HCT116 (cell line): ENCODE measurements at regions not wholly inside any gene's neighbourhood (a gene's known extent, or its start where the extent isn't known, plus 50 kb on each side); places are given as distances from the start of the nearest gene placed in this dataset.

Experiments
- ATAC-seq: fragments of 200-7000 bp; cut with Tn5 transposase; 2 replicates; pipeline ENCODE4 v1.9.1; 2020; ENCODE audit warnings: mild to moderate bottlenecking, moderate library complexity
- BruUV-seq: library from RNA; stranded (reverse); fragments of 400-500 nt; replicated peaks from 2 replicates; lab custom pipeline; 2021; lab: Mats Ljungman, UMichigan
- CTCF ChIA-PET: fragments of 300-600 bp; sonication (Branson Sonifier 250); formaldehyde crosslinking; loops from one replicate; lab custom pipeline; 2021; ENCODE audit warnings: antibody characterized with exemption; lab: Charles Lee
- POLR2A ChIA-PET: fragments of 300-600, 350-600 bp; sonication (Branson Sonifier 250); formaldehyde crosslinking; loops from one replicate; lab custom pipeline; 2021; ENCODE audit warnings: antibody characterized with exemption; lab: Charles Lee
- RAD21 ChIA-PET, 2 experiments: fragments of 300-600 bp; sonication (Branson Sonifier 250); formaldehyde crosslinking; loops; one replicate each; lab custom pipeline; 2023; ENCODE audit warnings: low total read pairs in 2 of 2; ENCODE audit not compliant: uncharacterized antibody in 2 of 2, unreplicated experiment in 2 of 2, low non-redundant PET in 1 of 2; lab: Charles Lee
- DNase-seq: peaks from one replicate; pipeline ENCODE4 v3.0.0-alpha.2; 2010; ENCODE audit warnings: low read depth, low spot score
- H2AFZ ChIP-seq: fragments of 200-600 bp; shearing (Covaris generic), sonication (generic); 2 replicates; pipeline ENCODE4 v1.6.1; 2017; ENCODE audit warnings: low read depth, mixed run types, mixed read lengths, antibody characterized with exemption, low read length; ENCODE audit not compliant: poor library complexity, severe bottlenecking
- H3K27ac ChIP-seq: 2 replicates; pipeline ENCODE4 v1.5.1; 2012; ENCODE audit warnings: low read depth, low read length
- H3K27me3 ChIP-seq: fragments of 200-600 bp; sonication (generic); 2 replicates; pipeline ENCODE4 v1.6.1; 2016; ENCODE audit warnings: mixed run types, low read length, mixed read lengths; ENCODE audit not compliant: insufficient read depth
- H3K36me3 ChIP-seq, 2 experiments: fragments of 200-500 bp in 1 of 2; fragments of 200-600 bp in 1 of 2; sonication (Bioruptor generic) in 1 of 2; sonication (generic) in 1 of 2; 2 replicates each; pipeline versions ENCODE4 v1.5.1 to v1.6.1; 2014 to 2016; ENCODE audit warnings: low read length in 2 of 2, inconsistent platforms in 1 of 2, mixed read lengths in 1 of 2, mixed run types in 1 of 2; ENCODE audit not compliant: insufficient read depth in 2 of 2, control insufficient read depth in 1 of 2
- H3K4me1 ChIP-seq, 2 experiments: fragments of 200-600 bp in 1 of 2; sonication (generic) in 1 of 2; 2 replicates each; pipeline versions ENCODE4 v1.5.1 to v1.6.1; 2012 to 2017; ENCODE audit warnings: low read length in 2 of 2, inconsistent platforms in 1 of 2, mild to moderate bottlenecking in 1 of 2, mixed read lengths in 1 of 2, mixed run types in 1 of 2, moderate library complexity in 1 of 2; ENCODE audit not compliant: insufficient read depth in 2 of 2, control insufficient read depth in 1 of 2
- H3K4me2 ChIP-seq: fragments of 200-600 bp; sonication (generic); 2 replicates; pipeline ENCODE4 v1.6.1; 2017; ENCODE audit warnings: mixed run types, low read length, mixed read lengths
- H3K4me3 ChIP-seq, 2 experiments: fragments of 200-600 bp in 1 of 2; sonication (generic) in 1 of 2; replicated peaks in 1 of 2; 2 replicates each; pipeline ENCODE4 v1.5.1; 2011 to 2016; ENCODE audit warnings: low read length in 2 of 2, control low read depth in 1 of 2, low read depth in 1 of 2, mild to moderate bottlenecking in 1 of 2, mixed read lengths in 1 of 2, mixed run types in 1 of 2
- H3K79me2 ChIP-seq: fragments of 200-600 bp; sonication (generic); 2 replicates; pipeline ENCODE4 v1.6.1; 2017; ENCODE audit warnings: mild to moderate bottlenecking, mixed run types, low read length, moderate library complexity, mixed read lengths; ENCODE audit not compliant: insufficient read depth
- H3K9ac ChIP-seq: fragments of 200-600 bp; sonication (generic); 2 replicates; pipeline ENCODE4 v1.6.1; 2016; ENCODE audit warnings: low read length, mixed read lengths
- H3K9me2 ChIP-seq: fragments of 200-600 bp; sonication (generic), shearing (Covaris generic); 2 replicates; pipeline ENCODE4 v1.6.1; 2017; ENCODE audit warnings: mixed run types, mild to moderate bottlenecking, moderate library complexity; ENCODE audit not compliant: insufficient read depth
- H3K9me3 ChIP-seq, 2 experiments: fragments of 200-500 bp in 1 of 2; fragments of 200-600 bp in 1 of 2; sonication (Bioruptor generic) in 1 of 2; sonication (generic) in 1 of 2; 2 replicates each; pipeline ENCODE4 v1.6.1; 2014 to 2017; ENCODE audit warnings: low read length in 2 of 2, mixed read lengths in 2 of 2, inconsistent platforms in 1 of 2, low read depth in 1 of 2, mild to moderate bottlenecking in 1 of 2, mixed run types in 1 of 2, moderate library complexity in 1 of 2; ENCODE audit not compliant: control insufficient read depth in 1 of 2, insufficient read depth in 1 of 2
- H4K20me1 ChIP-seq: fragments of 200-600 bp; sonication (generic), shearing (Covaris generic); 2 replicates; pipeline ENCODE4 v1.6.1; 2017; ENCODE audit warnings: mixed run types, mild to moderate bottlenecking, moderate library complexity; ENCODE audit not compliant: insufficient read depth
- CBX3 ChIP-seq: IDR thresholded peaks from 2 replicates; pipeline ENCODE4 v1.6.1; 2012; ENCODE audit warnings: low read depth
- CEBPB ChIP-seq: IDR thresholded peaks from 2 replicates; pipeline ENCODE4 v1.6.1; 2012; ENCODE audit warnings: low read depth
- CTCF ChIP-seq, 3 experiments: fragments of 200-600 bp in 1 of 3; sonication (generic) in 1 of 3; IDR thresholded peaks in 2 of 3; conservative IDR thresholded peaks in 1 of 3; 2 replicates each; pipeline ENCODE4 v1.5.1; 2012 to 2017; ENCODE audit warnings: low read depth in 2 of 3, low read length in 2 of 3, antibody characterized with exemption in 1 of 3, borderline replicate concordance in 1 of 3, control low read depth in 1 of 3, mild to moderate bottlenecking in 1 of 3, mixed read lengths in 1 of 3, mixed run types in 1 of 3, moderate library complexity in 1 of 3; ENCODE audit not compliant: insufficient read depth in 1 of 3
- FOSL1 ChIP-seq: IDR thresholded peaks from 2 replicates; pipeline ENCODE4 v1.6.1; 2012; ENCODE audit warnings: low read depth
- RAD21 ChIP-seq: IDR thresholded peaks from 2 replicates; pipeline ENCODE4 v1.6.1; 2012; ENCODE audit warnings: low read depth, mild to moderate bottlenecking
- SIN3A ChIP-seq: IDR thresholded peaks from 2 replicates; pipeline ENCODE4 v1.6.1; 2012; ENCODE audit warnings: low read depth
- SRF ChIP-seq: IDR thresholded peaks from 2 replicates; pipeline ENCODE4 v1.6.1; 2012; ENCODE audit warnings: low read depth
- ZBTB33 ChIP-seq: IDR thresholded peaks from 2 replicates; pipeline ENCODE4 v1.6.1; 2011; ENCODE audit warnings: mild to moderate bottlenecking, low read length, moderate library complexity; ENCODE audit not compliant: insufficient replicate concordance; ENCODE audit errors: extremely low read depth
- intact Hi-C: fragments of 100-400 bp; cut with micrococcal nuclease; formaldehyde crosslinking; loops from 2 replicates; pipeline ENCODE4 v1.10.0; 2022

GRCh38 chr2:31694444-31694843 is 113.7 kb upstream of the SRD5A2 start:
- Histone ChIP-seq H3K9ac (no peak overlapping the region), H3K79me2 (no peaks in the 10 kb centered on the region), H3K4me1 (no peaks in the 10 kb centered on the region), H3K4me3 (no peak overlapping the region), H3K9me3 (peaks cover 3 to 19% of the 10 kb centered on the region in 2 experiments; a peak in 1 of 4 replicates), H3K9me2 (no peaks in the 10 kb centered on the region), H3K4me2 (no peak overlapping the region), H2AFZ (no peak overlapping the region), H3K27me3 (no peaks in the 10 kb centered on the region), H3K36me3 (no peaks in the 10 kb centered on the region), H3K27ac (no peak overlapping the region), H4K20me1 (no peaks in the 10 kb centered on the region)
- no TSS peak for BruUV-seq
- ChIA-PET RAD21 (no interaction called here), POLR2A (no interaction called here), CTCF (no interaction called here)
- TF ChIP-seq SRF (no peak), SIN3A (no peak), CTCF (IDR thresholded peaks at IDR 0.05 in 2 of 3, conservative IDR thresholded peaks at IDR 0.05 in 1 of 3; ENCODE audit: borderline replicate concordance in 1 of 3, insufficient read depth in 1 of 3, low read depth in 2 of 3, low read length in 2 of 3) (peak; percentile 29 to 52 (median 44); a peak in 4 of 6 replicates), FOSL1 (no peak), RAD21 (peak; percentile 70)
- intact Hi-C loops: loop anchor here (2.0 to 10.0 kb wide), 2 partner anchors 140 to 518 kb away; no protein-coding TSS in a partner anchor
- ATAC-seq (peak; percentile 73), DNase-seq (peak; percentile 16)

- POLR2A ChIA-PET: no interaction called here
- Histone ChIP-seq H2AFZ (no peak overlapping the region), H3K27me3 (no peaks in the 10 kb centered on the region), H3K79me2 (no peaks in the 10 kb centered on the region), H3K4me1 (no peaks in the 10 kb centered on the region), H3K4me3 (no peak overlapping the region), H3K27ac (no peak overlapping the region), H3K4me2 (no peak overlapping the region), H3K36me3 (no peaks in the 10 kb centered on the region)
- no TSS peak for BruUV-seq
- CTCF ChIA-PET: no interaction called here
- RAD21 ChIA-PET: no interaction called here
- DNase-seq: peak; percentile 29
- intact Hi-C loops: loop anchor here (2.0 to 10.0 kb wide), 2 partner anchors 141 to 519 kb away; no protein-coding TSS in a partner anchor
- TF ChIP-seq ZBTB33 (no peak), CEBPB (0 out of 2 replicates have a peak, but pooled peaks have one; percentile 27), CBX3 (peak; percentile 99)
- TF ChIP-seq, all 23 proteins: peak for 2
- peaks cover 3 to 19% of the 10 kb centered on the region in 2 experiments; a peak in 1 of 4 replicates for H3K9me3 ChIP-seq
- no peaks in the 10 kb centered on the region for H3K9me2 ChIP-seq
- peak; percentile 49; the same call in 1 of the 2 replicates for ATAC-seq
- no peak overlapping the region for H3K9ac ChIP-seq
- no peaks in the 10 kb centered on the region for H4K20me1 ChIP-seq
Measured at GRCh38 chr2:31693882-31694281, 113.1 kb upstream of the SRD5A2 start.
